ENCODE measurements at regions not wholly inside any gene's neighbourhood (a gene's known extent, or its start where the extent isn't known, plus 50 kb on each side); places are given as distances from the start of the nearest gene placed in this dataset.

DNA sequence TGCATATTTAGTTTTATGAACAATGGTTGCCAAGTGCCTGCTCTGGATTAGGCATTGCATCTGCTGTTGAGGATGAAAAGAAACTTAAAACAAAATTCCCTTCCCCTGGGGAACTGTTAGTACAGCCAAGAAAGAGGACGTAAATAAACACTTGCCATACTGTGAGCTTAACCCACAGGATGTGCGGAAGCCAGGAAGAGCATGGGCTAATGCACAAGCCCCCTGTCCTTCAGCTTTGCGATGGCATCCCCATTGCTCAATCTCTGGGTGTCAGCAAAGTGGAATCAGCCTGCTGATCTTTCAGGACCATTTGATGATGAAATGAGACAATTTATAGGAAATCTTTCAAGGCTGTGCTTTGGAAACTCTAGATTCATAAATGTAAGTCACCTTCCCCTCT is 399.9 kb upstream of the IGFBP3 start:
- Histone ChIP-seq H4K20me1 (ENCODE audit: control insufficient read depth, insufficient read depth) (no peaks in the 10 kb centered on the region), H3K27ac (ENCODE audit: control insufficient read depth, insufficient read depth) (no peak overlapping the region), H3K4me1 (ENCODE audit: control insufficient read depth, insufficient read depth, low read length) (no peaks in the 10 kb centered on the region), H3K27me3 (replicated peaks in 1 of 2; ENCODE audit: control insufficient read depth in 2 of 2, insufficient read depth in 2 of 2, low read length in 1 of 2) (no peaks in the 10 kb centered on the region), H3K9ac (ENCODE audit: control insufficient read depth, insufficient read depth, low read length) (no peak overlapping the region), H3K9me3 (replicated peaks; ENCODE audit: control insufficient read depth, insufficient read depth, low read length) (no peaks in the 10 kb centered on the region), H3K36me3 (ENCODE audit: control insufficient read depth in 2 of 2, insufficient read depth in 2 of 2, low read length in 1 of 2) (no peaks in the 10 kb centered on the region), H3K4me3 (no peak overlapping the region), H3K79me2 (ENCODE audit: control insufficient read depth, insufficient read depth, low read length) (no peaks in the 10 kb centered on the region), H2AFZ (ENCODE audit: control insufficient read depth, low read depth, low read length) (no peak overlapping the region), H3K4me2 (ENCODE audit: control insufficient read depth, insufficient read depth) (no peak overlapping the region)
- ATAC-seq: no peak
- 41% methylated on average over 3 of the region's 3 CpGs for WGBS (ENCODE audit: insufficient coverage, insufficient replicate concordance, low lambda C conversion rate, missing lambda C conversion rate)
- FAIRE-seq: no peak
- BruUV-seq (replicated peaks): no TSS peak
- in situ Hi-C loops (cut with MboI): no loop called here
- intact Hi-C loops (cut with micrococcal nuclease; ENCODE audit: unreplicated experiment): no loop called here
- ChIA-PET POLR2A (interaction anchor here (1.1 to 1.4 kb wide), 2 partner anchors 9 to 125 kb away, joined by 3 read pairs; no protein-coding TSS in a partner anchor), CTCF (interaction anchor here (0.6 to 0.8 kb wide), 2 partner anchors 10 to 15 kb away, joined by 3 read pairs; no protein-coding TSS in a partner anchor), SMC1A (ENCODE audit: uncharacterized antibody, unreplicated experiment) (interaction anchor here (1.0 to 2.2 kb wide), 3 partner anchors 10 to 32 kb away, joined by 3 to 8 read pairs (median 3); no protein-coding TSS in a partner anchor), RAD21 (ENCODE audit: unreplicated experiment) (interaction anchor here (0.7 to 1.6 kb wide), 2 partner anchors 28 to 945 kb away, joined by 3 to 4 read pairs; no protein-coding TSS in a partner anchor)
- TF ChIP-seq NFYA (IDR thresholded peaks at IDR 0.05; ENCODE audit: borderline replicate concordance, low read depth, low read length): no peak
- TF ChIP-seq SUPT20H (IDR thresholded peaks at IDR 0.05; ENCODE audit: borderline replicate concordance, control insufficient read depth, low read depth, low read length): no peak
- TF ChIP-seq NR2C2 (IDR thresholded peaks at IDR 0.05; ENCODE audit: borderline replicate concordance, control insufficient read depth, insufficient read length, low read depth): no peak
- TF ChIP-seq RB1 (IDR thresholded peaks at IDR 0.05; ENCODE audit: borderline replicate concordance): no peak
- TF ChIP-seq, protein P1, sequence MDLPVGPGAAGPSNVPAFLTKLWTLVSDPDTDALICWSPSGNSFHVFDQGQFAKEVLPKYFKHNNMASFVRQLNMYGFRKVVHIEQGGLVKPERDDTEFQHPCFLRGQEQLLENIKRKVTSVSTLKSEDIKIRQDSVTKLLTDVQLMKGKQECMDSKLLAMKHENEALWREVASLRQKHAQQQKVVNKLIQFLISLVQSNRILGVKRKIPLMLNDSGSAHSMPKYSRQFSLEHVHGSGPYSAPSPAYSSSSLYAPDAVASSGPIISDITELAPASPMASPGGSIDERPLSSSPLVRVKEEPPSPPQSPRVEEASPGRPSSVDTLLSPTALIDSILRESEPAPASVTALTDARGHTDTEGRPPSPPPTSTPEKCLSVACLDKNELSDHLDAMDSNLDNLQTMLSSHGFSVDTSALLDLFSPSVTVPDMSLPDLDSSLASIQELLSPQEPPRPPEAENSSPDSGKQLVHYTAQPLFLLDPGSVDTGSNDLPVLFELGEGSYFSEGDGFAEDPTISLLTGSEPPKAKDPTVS (IDR thresholded peaks at IDR 0.05; ENCODE audit: low read depth, low read length): no peak
- TF ChIP-seq, protein P2, sequence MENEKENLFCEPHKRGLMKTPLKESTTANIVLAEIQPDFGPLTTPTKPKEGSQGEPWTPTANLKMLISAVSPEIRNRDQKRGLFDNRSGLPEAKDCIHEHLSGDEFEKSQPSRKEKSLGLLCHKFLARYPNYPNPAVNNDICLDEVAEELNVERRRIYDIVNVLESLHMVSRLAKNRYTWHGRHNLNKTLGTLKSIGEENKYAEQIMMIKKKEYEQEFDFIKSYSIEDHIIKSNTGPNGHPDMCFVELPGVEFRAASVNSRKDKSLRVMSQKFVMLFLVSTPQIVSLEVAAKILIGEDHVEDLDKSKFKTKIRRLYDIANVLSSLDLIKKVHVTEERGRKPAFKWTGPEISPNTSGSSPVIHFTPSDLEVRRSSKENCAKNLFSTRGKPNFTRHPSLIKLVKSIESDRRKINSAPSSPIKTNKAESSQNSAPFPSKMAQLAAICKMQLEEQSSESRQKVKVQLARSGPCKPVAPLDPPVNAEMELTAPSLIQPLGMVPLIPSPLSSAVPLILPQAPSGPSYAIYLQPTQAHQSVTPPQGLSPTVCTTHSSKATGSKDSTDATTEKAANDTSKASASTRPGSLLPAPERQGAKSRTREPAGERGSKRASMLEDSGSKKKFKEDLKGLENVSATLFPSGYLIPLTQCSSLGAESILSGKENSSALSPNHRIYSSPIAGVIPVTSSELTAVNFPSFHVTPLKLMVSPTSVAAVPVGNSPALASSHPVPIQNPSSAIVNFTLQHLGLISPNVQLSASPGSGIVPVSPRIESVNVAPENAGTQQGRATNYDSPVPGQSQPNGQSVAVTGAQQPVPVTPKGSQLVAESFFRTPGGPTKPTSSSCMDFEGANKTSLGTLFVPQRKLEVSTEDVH (IDR thresholded peaks at IDR 0.05; ENCODE audit: low read depth, partially characterized antibody): no peak
- no peak for TF ChIP-seq ZBED1 (IDR thresholded peaks at IDR 0.05; ENCODE audit: borderline replicate concordance)
- TF ChIP-seq ETV6 (conservative IDR thresholded peaks at IDR 0.05 in 1 of 2, IDR thresholded peaks at IDR 0.05 in 1 of 2; ENCODE audit: borderline replicate concordance in 1 of 2, low read depth in 1 of 2): no peak
- no peak for TF ChIP-seq ZNF622 (IDR thresholded peaks at IDR 0.05)
- no peak for TF ChIP-seq ATF7 (IDR thresholded peaks at IDR 0.05; ENCODE audit: low read depth)
- no peak for TF ChIP-seq NFIC (IDR thresholded peaks at IDR 0.05; ENCODE audit: low read depth, low read length)
- no peak for TF ChIP-seq SMARCA5 (IDR thresholded peaks at IDR 0.05)
- TF ChIP-seq RELA (IDR thresholded peaks at IDR 0.05; ENCODE audit: borderline replicate concordance, partially characterized antibody): no peak
- TF ChIP-seq YBX1 (IDR thresholded peaks at IDR 0.05): no peak
- TF ChIP-seq BCL11A (IDR thresholded peaks at IDR 0.05; ENCODE audit: low read depth, low read length): no peak
- no peak for TF ChIP-seq PAX5 (IDR thresholded peaks at IDR 0.05; ENCODE audit: borderline replicate concordance, low read depth, low read length)
- DNase-seq (ENCODE audit: low read depth, low spot score): no peak
